Endodermal cell (in vitro differentiated cells): ENCODE measurements at regions not wholly inside any gene's neighbourhood (a gene's known extent, or its start where the extent isn't known, plus 50 kb on each side); places are given as distances from the start of the nearest gene placed in this dataset.

Source experiments
- DNase-seq: peaks from one replicate; pipeline ENCODE4 v3.0.0-alpha.2; 2017
- H3K27ac ChIP-seq: 2 replicates; pipeline ENCODE4 v1.5.1; 2013; ENCODE audit warnings: mild to moderate bottlenecking, low read depth, low read length, moderate library complexity
- H3K27me3 ChIP-seq: 2 replicates; pipeline ENCODE4 v1.6.1; 2013; ENCODE audit warnings: mild to moderate bottlenecking, low read length, moderate library complexity; ENCODE audit not compliant: insufficient read depth, control insufficient read depth, poor library complexity, severe bottlenecking
- H3K36me3 ChIP-seq: 2 replicates; pipeline ENCODE4 v1.7.0; 2013; ENCODE audit warnings: mild to moderate bottlenecking, low read length, moderate library complexity; ENCODE audit not compliant: control insufficient read depth, insufficient read depth
- H3K4me1 ChIP-seq: one replicate; pipeline ENCODE4 v1.7.0; 2013; ENCODE audit warnings: low read length; ENCODE audit not compliant: control insufficient read depth, insufficient read depth
- H3K4me3 ChIP-seq: 2 replicates; pipeline ENCODE4 v1.5.1; 2013; ENCODE audit warnings: mild to moderate bottlenecking, low read length, moderate library complexity
- H3K9ac ChIP-seq: 2 replicates; pipeline ENCODE4 v1.6.1; 2013; ENCODE audit warnings: mild to moderate bottlenecking, low read length, moderate library complexity; ENCODE audit not compliant: poor library complexity, severe bottlenecking; ENCODE audit errors: extremely low read depth
- H3K9me3 ChIP-seq: 2 replicates; pipeline ENCODE4 v1.6.1; 2013; ENCODE audit warnings: mild to moderate bottlenecking, low read length, moderate library complexity; ENCODE audit not compliant: control insufficient read depth
- H3K27ac Mint-ChIP-seq: 2 replicates; pipeline ENCODE4 v1.8.0; 2020; ENCODE audit warnings: mixed read lengths
- H3K27me3 Mint-ChIP-seq: 2 replicates; pipeline ENCODE4 v1.8.0; 2021; ENCODE audit warnings: mild to moderate bottlenecking, mixed read lengths; ENCODE audit not compliant: insufficient read depth
- H3K36me3 Mint-ChIP-seq: 2 replicates; pipeline ENCODE4 v1.8.0; 2020; ENCODE audit warnings: low read depth, mixed read lengths
- H3K4me1 Mint-ChIP-seq: 2 replicates; pipeline ENCODE4 v1.8.0; 2020; ENCODE audit warnings: mixed read lengths
- H3K4me3 Mint-ChIP-seq: 2 replicates; pipeline ENCODE4 v1.8.0; 2020; ENCODE audit warnings: mild to moderate bottlenecking, moderate library complexity, mixed read lengths
- H3K9me3 Mint-ChIP-seq: 2 replicates; pipeline ENCODE4 v1.8.0; 2020; ENCODE audit warnings: mild to moderate bottlenecking, mixed read lengths
- CTCF ChIP-seq: fragments of 200-600 bp; sonication (generic); conservative IDR thresholded peaks from 2 replicates; pipeline ENCODE4 v1.5.0; 2021; ENCODE audit warnings: antibody characterized with exemption, mild to moderate bottlenecking
- WGBS, 2 experiments: methylation state at CpG; one replicate each; pipeline versions ENCODE4 v1.1.5 to v1.1.7; 2013; ENCODE audit warnings: missing lambda C conversion rate in 2 of 2, mixed read lengths in 1 of 2; ENCODE audit not compliant: insufficient coverage in 1 of 2, insufficient read length in 1 of 2; 5-methylcytosine and 5-hydroxymethylcytosine counted together

GRCh38 chr15:38745626-38746025 lies 181.0 kb upstream of the RASGRP1 start:
- Mint-ChIP-seq H3K27ac (no peak overlapping the region), H3K27me3 (peaks cover 5% of the 10 kb centered on the region)

GRCh38 chr15:38746211-38746610 lies 181.6 kb upstream of the RASGRP1 start:
- H3K36me3 ChIP-seq: no peaks in the 10 kb centered on the region
- peaks cover 5% of the 10 kb centered on the region for H3K27me3 Mint-ChIP-seq
- H3K9ac ChIP-seq: no peak overlapping the region
- H3K4me3 Mint-ChIP-seq: no peak overlapping the region
- H3K27me3 ChIP-seq: no peaks in the 10 kb centered on the region
- DNase-seq: no peak
- H3K27ac Mint-ChIP-seq: no peak overlapping the region
- no peaks in the 10 kb centered on the region for H3K4me1 Mint-ChIP-seq
- H3K4me3 ChIP-seq: no peak overlapping the region
- H3K9me3 Mint-ChIP-seq: no peaks in the 10 kb centered on the region
- H3K9me3 ChIP-seq: no peaks in the 10 kb centered on the region
- H3K36me3 Mint-ChIP-seq: no peaks in the 10 kb centered on the region
- TF ChIP-seq CTCF: no peak
- 89 to 92% methylated on average over 1 of the region's 1 CpG for WGBS, 2 experiments
- H3K27ac ChIP-seq: no peak overlapping the region
- H3K4me1 ChIP-seq: no peaks in the 10 kb centered on the region

More at GRCh38 chr15:38745626-38746025, 181.0 kb upstream of the RASGRP1 start:
- no peak for TF ChIP-seq CTCF
- Mint-ChIP-seq H3K36me3 (no peaks in the 10 kb centered on the region), H3K9me3 (no peaks in the 10 kb centered on the region), H3K4me1 (no peaks in the 10 kb centered on the region), H3K4me3 (no peak overlapping the region)
- Histone ChIP-seq H3K4me1 (no peaks in the 10 kb centered on the region), H3K9ac (no peak overlapping the region), H3K36me3 (no peaks in the 10 kb centered on the region), H3K4me3 (no peak overlapping the region), H3K27me3 (no peaks in the 10 kb centered on the region), H3K27ac (no peak overlapping the region), H3K9me3 (no peaks in the 10 kb centered on the region)
- WGBS, 2 experiments: 67% methylated on average over 2 of the region's 3 CpGs; no CpG with 5 or more reads in 1 of the 2 experiments
- no peak for DNase-seq

- Histone ChIP-seq H3K36me3 (no peaks in the 10 kb centered on the region), H3K27me3 (no peaks in the 10 kb centered on the region), H3K4me3 (no peak overlapping the region), H3K9ac (no peak overlapping the region), H3K27ac (no peak overlapping the region), H3K9me3 (no peaks in the 10 kb centered on the region), H3K4me1 (no peaks in the 10 kb centered on the region)
- no peak for DNase-seq
- WGBS, 2 experiments: 91 to 96% methylated on average over 2 of the region's 2 CpGs
- Mint-ChIP-seq H3K9me3 (no peaks in the 10 kb centered on the region), H3K4me3 (no peak overlapping the region), H3K27ac (no peak overlapping the region), H3K4me1 (no peaks in the 10 kb centered on the region), H3K36me3 (no peaks in the 10 kb centered on the region), H3K27me3 (peaks cover 5% of the 10 kb centered on the region)
- no peak for TF ChIP-seq CTCF
Measured at GRCh38 chr15:38748710-38749109, 184.1 kb upstream of the RASGRP1 start.
